OCI-LY1 (cell line): ENCODE measurements at regions not wholly inside any gene's neighbourhood (a gene's known extent, or its start where the extent isn't known, plus 50 kb on each side); places are given as distances from the start of the nearest gene placed in this dataset.

ENCODE experiments used
- H2AFZ ChIP-seq: fragments of 200-600 bp; sonication (generic), shearing (Covaris generic); 2 replicates; pipeline ENCODE4 v1.6.0; 2014; ENCODE audit warnings: antibody characterized with exemption, mild to moderate bottlenecking, low read length
- H3F3A ChIP-seq: fragments of 200-600 bp; sonication (generic), shearing (Covaris generic); 2 replicates; pipeline ENCODE4 v1.6.0; 2014; ENCODE audit warnings: mild to moderate bottlenecking, antibody characterized with exemption, low read length, moderate library complexity; ENCODE audit not compliant: insufficient read depth
- H3K27ac ChIP-seq: fragments of 200-600 bp; sonication (generic); 2 replicates; pipeline ENCODE4 v1.5.1; 2014; ENCODE audit warnings: low read length, mixed run types, mild to moderate bottlenecking, low read depth; ENCODE audit not compliant: poor library complexity, severe bottlenecking
- H3K27me3 ChIP-seq: fragments of 200-600 bp; sonication (generic); 2 replicates; pipeline ENCODE4 v1.6.0; 2014; ENCODE audit warnings: antibody characterized with exemption, mild to moderate bottlenecking, low read length, moderate library complexity; ENCODE audit not compliant: insufficient read depth
- H3K36me3 ChIP-seq: fragments of 200-600 bp; sonication (generic); 2 replicates; pipeline ENCODE4 v1.6.1; 2014; ENCODE audit warnings: mild to moderate bottlenecking, antibody characterized with exemption, low read length, moderate library complexity, mixed read lengths; ENCODE audit not compliant: insufficient read depth
- H3K4me1 ChIP-seq: fragments of 200-600 bp; sonication (generic); 2 replicates; pipeline ENCODE4 v1.5.1; 2014; ENCODE audit warnings: mild to moderate bottlenecking, low read length, moderate library complexity; ENCODE audit not compliant: insufficient read depth, severe bottlenecking
- H3K4me2 ChIP-seq: fragments of 200-600 bp; sonication (generic), shearing (Covaris generic); 2 replicates; pipeline ENCODE4 v1.6.1; 2014; ENCODE audit warnings: low read length
- H3K4me3 ChIP-seq: fragments of 200-600 bp; sonication (generic); 2 replicates; pipeline ENCODE4 v1.5.1; 2014; ENCODE audit warnings: low read length, low read depth, mild to moderate bottlenecking, mixed read lengths; ENCODE audit not compliant: poor library complexity, severe bottlenecking
- H3K79me2 ChIP-seq: fragments of 200-600 bp; shearing (Covaris generic); 2 replicates; pipeline ENCODE4 v1.6.1; 2016; ENCODE audit warnings: mixed run types, low read length, mixed read lengths; ENCODE audit not compliant: insufficient read depth
- H3K9ac ChIP-seq: fragments of 200-600 bp; sonication (generic), shearing (Covaris generic); 2 replicates; pipeline ENCODE4 v1.6.1; 2014; ENCODE audit warnings: mild to moderate bottlenecking, low read length, mixed read lengths
- H3K9me2 ChIP-seq: fragments of 200-600 bp; sonication (generic), shearing (Covaris generic); 2 replicates; pipeline ENCODE4 v1.6.1; 2014; ENCODE audit warnings: low read depth, mild to moderate bottlenecking, low read length, mixed read lengths
- H3K9me3 ChIP-seq: fragments of 200-600 bp; shearing (Covaris generic); 2 replicates; pipeline ENCODE4 v1.6.1; 2014; ENCODE audit warnings: low read length, mixed read lengths
- H4K20me1 ChIP-seq: fragments of 200-600 bp; sonication (generic), shearing (Covaris generic); 2 replicates; pipeline ENCODE4 v1.6.0; 2016; ENCODE audit warnings: mild to moderate bottlenecking, low read length; ENCODE audit not compliant: insufficient read depth
- EZH2 ChIP-seq: fragments of 200-600 bp; sonication (generic), shearing (Covaris generic); IDR thresholded peaks from 2 replicates; pipeline ENCODE4 v1.8.0; 2017; ENCODE audit warnings: borderline replicate concordance, mixed run types, mild to moderate bottlenecking, antibody characterized with exemption, low read length, moderate library complexity, mixed read lengths
- TF ChIP-seq, protein P1 (sequence below): fragments of 200-600 bp; sonication (generic), shearing (Covaris generic); IDR thresholded peaks from 2 replicates; pipeline ENCODE4 v1.5.1; 2017; ENCODE audit warnings: mild to moderate bottlenecking, antibody characterized with exemption, low read length, moderate library complexity, mixed read lengths

DNA sequence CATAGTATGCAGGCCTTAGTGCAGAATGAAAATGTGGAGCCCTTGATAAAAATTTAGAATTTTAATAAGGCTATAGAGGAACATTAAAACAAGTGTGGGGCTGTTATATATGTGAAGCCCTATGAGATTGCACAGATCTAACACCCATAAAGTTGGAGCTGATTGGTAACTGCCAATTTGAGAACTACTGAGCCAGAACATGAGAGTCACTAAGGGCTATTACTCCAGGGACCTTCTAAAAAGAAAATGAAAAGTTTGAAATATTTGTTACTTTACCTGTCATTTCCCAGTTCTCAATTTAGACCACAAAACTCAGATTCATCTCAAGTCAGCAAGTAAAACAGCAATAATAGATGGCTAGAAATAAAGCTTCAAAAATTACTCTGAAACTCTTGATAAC lies 898.6 kb downstream of the TLE1 start:
- Histone ChIP-seq H3K27ac (no peak overlapping the region), H3F3A (no peaks in the 10 kb centered on the region), H3K36me3 (no peaks in the 10 kb centered on the region), H4K20me1 (no peaks in the 10 kb centered on the region), H3K9me3 (no peaks in the 10 kb centered on the region), H3K4me3 (no peak overlapping the region), H3K4me2 (no peak overlapping the region), H3K9me2 (no peaks in the 10 kb centered on the region), H3K79me2 (no peaks in the 10 kb centered on the region), H3K27me3 (no peaks in the 10 kb centered on the region), H3K9ac (no peak overlapping the region), H3K4me1 (no peaks in the 10 kb centered on the region), H2AFZ (no peak overlapping the region)
- no peak for TF ChIP-seq EZH2
- TF ChIP-seq, protein P1, sequence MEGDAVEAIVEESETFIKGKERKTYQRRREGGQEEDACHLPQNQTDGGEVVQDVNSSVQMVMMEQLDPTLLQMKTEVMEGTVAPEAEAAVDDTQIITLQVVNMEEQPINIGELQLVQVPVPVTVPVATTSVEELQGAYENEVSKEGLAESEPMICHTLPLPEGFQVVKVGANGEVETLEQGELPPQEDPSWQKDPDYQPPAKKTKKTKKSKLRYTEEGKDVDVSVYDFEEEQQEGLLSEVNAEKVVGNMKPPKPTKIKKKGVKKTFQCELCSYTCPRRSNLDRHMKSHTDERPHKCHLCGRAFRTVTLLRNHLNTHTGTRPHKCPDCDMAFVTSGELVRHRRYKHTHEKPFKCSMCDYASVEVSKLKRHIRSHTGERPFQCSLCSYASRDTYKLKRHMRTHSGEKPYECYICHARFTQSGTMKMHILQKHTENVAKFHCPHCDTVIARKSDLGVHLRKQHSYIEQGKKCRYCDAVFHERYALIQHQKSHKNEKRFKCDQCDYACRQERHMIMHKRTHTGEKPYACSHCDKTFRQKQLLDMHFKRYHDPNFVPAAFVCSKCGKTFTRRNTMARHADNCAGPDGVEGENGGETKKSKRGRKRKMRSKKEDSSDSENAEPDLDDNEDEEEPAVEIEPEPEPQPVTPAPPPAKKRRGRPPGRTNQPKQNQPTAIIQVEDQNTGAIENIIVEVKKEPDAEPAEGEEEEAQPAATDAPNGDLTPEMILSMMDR: no peak

DNA sequence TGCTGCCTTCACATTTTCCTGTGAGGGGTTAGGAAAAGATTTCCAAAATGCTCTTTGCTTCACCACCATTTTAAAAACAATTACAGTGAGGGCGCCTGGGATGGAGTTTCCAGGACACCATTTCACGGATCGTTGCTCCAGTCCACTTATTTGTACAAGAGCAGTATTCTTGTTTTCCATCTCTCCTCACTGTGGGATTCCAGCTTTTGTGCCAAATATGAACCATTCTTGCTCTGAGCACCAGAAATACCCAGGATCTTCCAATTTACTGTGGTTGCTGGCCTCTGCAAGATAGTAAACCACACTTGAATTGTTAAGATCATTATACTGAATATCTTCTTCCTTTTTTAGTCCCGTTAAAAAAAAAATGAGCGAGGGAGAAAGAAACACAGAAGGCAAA lies 899.5 kb downstream of the TLE1 start:
- H2AFZ ChIP-seq: no peak overlapping the region
- H3K27me3 ChIP-seq: no peaks in the 10 kb centered on the region
- no peaks in the 10 kb centered on the region for H3K9me2 ChIP-seq
- H3K9me3 ChIP-seq: no peaks in the 10 kb centered on the region
- H4K20me1 ChIP-seq: no peaks in the 10 kb centered on the region
- no peaks in the 10 kb centered on the region for H3F3A ChIP-seq
- no peak overlapping the region for H3K4me3 ChIP-seq
- H3K9ac ChIP-seq: no peak overlapping the region
- H3K36me3 ChIP-seq: no peaks in the 10 kb centered on the region
- H3K79me2 ChIP-seq: no peaks in the 10 kb centered on the region
- no peak overlapping the region for H3K4me2 ChIP-seq
- H3K4me1 ChIP-seq: no peaks in the 10 kb centered on the region
- TF ChIP-seq, protein P1: no peak
- no peak for TF ChIP-seq EZH2
- no peak overlapping the region for H3K27ac ChIP-seq

DNA sequence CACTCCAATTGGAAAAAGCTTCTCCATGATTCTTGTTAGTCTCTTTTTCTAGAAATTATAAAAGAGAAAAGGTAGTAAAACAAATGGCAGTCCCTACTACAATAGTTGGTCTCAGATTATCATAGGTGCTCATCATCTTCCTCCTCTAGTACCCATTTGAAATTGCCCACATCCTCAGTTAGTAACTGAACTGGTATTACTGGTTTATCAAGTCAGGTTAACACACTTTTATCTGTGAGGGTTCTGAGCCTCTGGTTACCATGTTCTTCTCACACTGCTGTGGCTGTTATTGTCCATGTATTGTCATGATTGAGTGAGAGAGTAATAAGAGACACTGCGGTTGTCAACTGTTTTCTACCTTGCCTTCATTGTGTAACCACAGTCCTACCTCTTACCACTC lies 901.7 kb downstream of the TLE1 start:
- no peaks in the 10 kb centered on the region for H4K20me1 ChIP-seq
- H3K36me3 ChIP-seq: no peaks in the 10 kb centered on the region
- H2AFZ ChIP-seq: no peak overlapping the region
- H3K27me3 ChIP-seq: no peaks in the 10 kb centered on the region
- H3K4me1 ChIP-seq: no peaks in the 10 kb centered on the region
- H3K9ac ChIP-seq: no peak overlapping the region
- no peak overlapping the region for H3K4me3 ChIP-seq
- no peak overlapping the region for H3K4me2 ChIP-seq
- H3F3A ChIP-seq: no peaks in the 10 kb centered on the region
- no peaks in the 10 kb centered on the region for H3K9me3 ChIP-seq
- no peaks in the 10 kb centered on the region for H3K9me2 ChIP-seq
- TF ChIP-seq, protein P1: no peak
- no peak for TF ChIP-seq EZH2
- H3K79me2 ChIP-seq: no peaks in the 10 kb centered on the region
- no peak overlapping the region for H3K27ac ChIP-seq
